T-helper 17 cell (primary cell): ENCODE measurements at regions not wholly inside any gene's neighbourhood (a gene's known extent, or its start where the extent isn't known, plus 50 kb on each side); places are given as distances from the start of the nearest gene placed in this dataset.
A peak's percentile ranks its signal among the peaks of the same experiment; 100 is the strongest.

Experiments used
- ATAC-seq: fragments of 150-1000 bp; cut with Tn5 transposase; 2 replicates; pipeline ENCODE4 v1.10.0; 2021; ENCODE audit warnings: mild to moderate bottlenecking, moderate library complexity
- DNase-seq, 3 donors: peaks; one replicate each; pipeline versions ENCODE4 v3.0.0 to v3.0.0-alpha.2; 2020 to 2021
- H3K9me3 ChIP-seq: one replicate; pipeline ENCODE4 v1.7.0; 2013; ENCODE audit warnings: low read length, mild to moderate bottlenecking; ENCODE audit not compliant: control insufficient read depth, poor library complexity, severe bottlenecking
- H3K27ac Mint-ChIP-seq: one replicate; pipeline ENCODE4 v1.8.0; 2022; ENCODE audit warnings: mild to moderate bottlenecking, moderate library complexity, mixed read lengths
- H3K27me3 Mint-ChIP-seq: one replicate; pipeline ENCODE4 v1.8.0; 2022; ENCODE audit warnings: mixed read lengths
- H3K36me3 Mint-ChIP-seq: one replicate; pipeline ENCODE4 v1.8.0; 2022; ENCODE audit warnings: low read depth, mixed read lengths
- H3K4me1 Mint-ChIP-seq: one replicate; pipeline ENCODE4 v1.8.0; 2022; ENCODE audit warnings: mild to moderate bottlenecking, mixed read lengths
- H3K4me3 Mint-ChIP-seq: one replicate; pipeline ENCODE4 v1.8.0; 2022; ENCODE audit warnings: mild to moderate bottlenecking, moderate library complexity, mixed read lengths

DNA sequence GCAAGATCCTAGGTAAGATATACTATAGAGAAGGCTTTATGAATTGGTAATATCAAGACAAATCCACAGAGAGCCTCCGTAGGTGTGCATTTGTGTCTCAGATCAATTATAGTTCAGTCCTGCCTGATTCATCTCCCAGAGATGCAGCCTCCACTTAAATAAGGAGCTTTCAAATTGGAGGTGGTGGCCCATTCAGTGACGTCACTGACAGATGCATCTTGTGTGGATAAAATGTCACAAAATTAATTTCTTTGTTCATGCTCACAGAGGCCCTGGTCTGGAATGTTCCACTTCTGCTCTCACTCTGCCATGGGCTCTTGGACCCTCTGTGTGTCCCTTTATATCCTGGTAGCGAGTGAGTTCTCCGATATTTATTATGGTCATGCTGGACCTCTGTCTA lies 157.1 kb upstream of the PRSS58 start:
- H3K9me3 ChIP-seq, result no peaks in the 10 kb centered on the region
- Mint-ChIP-seq H3K4me1 (peaks cover 6% of the 10 kb centered on the region), H3K27ac (peak overlapping the region; percentile 67), H3K4me3 (no peak overlapping the region), H3K27me3 (peaks cover 8% of the 10 kb centered on the region), H3K36me3 (no peaks in the 10 kb centered on the region)
- DNase-seq (no peak), ATAC-seq (no peak)

GRCh38 chr7:142414135-142414534 lies 156.3 kb upstream of the PRSS58 start:
- Mint-ChIP-seq H3K27me3 (peaks cover 11% of the 10 kb centered on the region), H3K4me3 (no peak overlapping the region), H3K36me3 (no peaks in the 10 kb centered on the region), H3K4me1 (peaks cover 7% of the 10 kb centered on the region), H3K27ac (peak overlapping the region; percentile 67)
- no peaks in the 10 kb centered on the region for H3K9me3 ChIP-seq
- DNase-seq (no peak), ATAC-seq (no peak)

GRCh38 chr7:142413280-142414000 lies 155.6 kb upstream of the PRSS58 start:
- no peak for DNase-seq
- no peak for ATAC-seq
- no peaks in the 10 kb centered on the region for H3K36me3 Mint-ChIP-seq
- H3K27me3 Mint-ChIP-seq, result peaks cover 15% of the 10 kb centered on the region
- H3K4me3 Mint-ChIP-seq, result no peak overlapping the region
- H3K27ac Mint-ChIP-seq, result no peak overlapping the region
- peaks cover 8% of the 10 kb centered on the region for H3K4me1 Mint-ChIP-seq
- no peaks in the 10 kb centered on the region for H3K9me3 ChIP-seq

DNA sequence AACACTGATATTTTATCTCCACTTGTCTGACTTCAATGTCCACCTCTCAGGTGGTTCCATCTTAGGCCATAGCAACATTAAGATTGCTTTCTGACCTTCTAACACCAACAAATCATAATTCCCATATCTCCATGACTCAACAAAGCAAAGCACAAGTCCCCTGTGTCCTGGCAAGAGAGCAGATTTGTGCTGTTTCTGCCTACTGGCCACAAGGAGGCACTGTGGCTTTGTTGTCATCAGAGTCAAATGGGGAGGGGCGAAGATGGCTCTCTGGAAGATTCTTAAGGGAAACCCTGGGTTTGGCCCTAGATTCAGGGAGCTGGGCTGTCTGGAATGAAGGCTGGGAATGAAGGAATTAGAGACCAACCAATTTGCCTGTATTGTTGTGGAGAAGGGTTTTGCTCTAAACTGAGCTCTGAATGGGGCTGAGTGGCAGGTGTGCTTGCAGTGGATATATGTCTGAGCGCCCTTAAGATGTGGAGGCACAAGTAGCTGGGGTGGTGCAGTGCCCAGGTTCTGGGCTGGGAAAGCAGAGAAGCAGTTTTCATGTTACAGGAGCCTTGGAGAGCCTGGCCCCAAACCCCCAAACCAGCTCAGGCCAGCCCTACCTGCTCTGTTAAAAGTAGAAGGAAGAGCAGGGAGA lies 154.8 kb upstream of the PRSS58 start:
- no peaks in the 10 kb centered on the region for H3K9me3 ChIP-seq
- H3K27me3 Mint-ChIP-seq, result peaks cover 15% of the 10 kb centered on the region
- H3K4me1 Mint-ChIP-seq, result peaks cover 8% of the 10 kb centered on the region
- DNase-seq (no peak), ATAC-seq (peak; percentile 81)
- no peaks in the 10 kb centered on the region for H3K36me3 Mint-ChIP-seq
- H3K4me3 Mint-ChIP-seq, result no peak overlapping the region
- H3K27ac Mint-ChIP-seq, result no peak overlapping the region

- ATAC-seq (no peak), DNase-seq (no peak)
- no peaks in the 10 kb centered on the region for H3K9me3 ChIP-seq
- Mint-ChIP-seq H3K36me3 (no peaks in the 10 kb centered on the region), H3K4me1 (peaks cover 8% of the 10 kb centered on the region), H3K27me3 (peaks cover 10% of the 10 kb centered on the region), H3K27ac (peak overlapping the region; percentile 14), H3K4me3 (no peak overlapping the region)
These were observed 151.6 kb upstream of the PRSS58 start for GRCh38 chr7:142409471-142409870.

DNA sequence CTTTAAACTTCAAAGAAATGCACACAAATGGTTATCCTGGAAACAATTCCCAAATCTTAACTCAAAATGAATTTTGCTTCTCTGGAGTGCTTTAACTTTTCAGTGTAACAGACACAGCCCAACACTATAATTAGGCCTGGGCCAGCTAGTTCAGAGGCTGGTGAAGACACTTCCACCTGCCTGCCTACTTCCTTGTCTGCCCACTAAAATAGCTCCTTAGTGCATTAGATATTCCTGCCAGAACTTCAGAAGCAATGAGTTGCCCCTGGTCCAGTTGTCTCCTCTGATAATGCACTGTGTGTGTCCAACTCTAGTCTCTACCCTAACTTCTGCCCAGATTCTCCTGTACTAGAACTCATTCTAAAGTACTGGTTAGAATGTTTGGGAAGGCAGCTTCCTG lies 150.9 kb upstream of the PRSS58 start:
- ATAC-seq (no peak), DNase-seq (no peak)
- Mint-ChIP-seq H3K4me3 (no peak overlapping the region), H3K36me3 (no peaks in the 10 kb centered on the region), H3K27me3 (peaks cover 17% of the 10 kb centered on the region), H3K4me1 (peaks cover 8% of the 10 kb centered on the region), H3K27ac (peak overlapping the region; percentile 14)
- no peaks in the 10 kb centered on the region for H3K9me3 ChIP-seq

DNA sequence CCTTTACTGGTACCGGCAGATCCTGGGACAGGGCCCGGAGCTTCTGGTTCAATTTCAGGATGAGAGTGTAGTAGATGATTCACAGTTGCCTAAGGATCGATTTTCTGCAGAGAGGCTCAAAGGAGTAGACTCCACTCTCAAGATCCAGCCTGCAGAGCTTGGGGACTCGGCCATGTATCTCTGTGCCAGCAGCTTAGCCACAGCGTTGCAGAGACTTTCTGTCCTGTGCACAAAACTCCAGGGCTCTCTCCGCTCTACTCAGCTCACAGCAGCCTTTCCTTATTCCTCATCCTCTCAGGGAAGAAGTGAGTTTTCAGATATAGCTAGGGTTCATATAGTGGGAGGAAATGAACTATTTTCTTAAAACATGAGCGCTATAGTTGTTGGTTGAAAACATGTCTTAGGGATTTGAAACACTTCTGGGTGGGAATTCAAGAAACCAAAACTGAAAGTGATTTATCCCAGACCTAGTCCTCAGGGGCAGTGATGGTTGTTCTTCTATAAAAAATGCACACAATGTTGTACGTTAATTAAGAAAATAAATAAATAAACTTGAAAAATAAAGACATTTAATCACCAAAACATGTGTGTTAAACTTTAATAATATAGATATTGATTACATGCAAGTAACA lies 150.2 kb upstream of the PRSS58 start:
- ATAC-seq, result no peak
- no peak for DNase-seq
- Mint-ChIP-seq H3K36me3 (no peaks in the 10 kb centered on the region), H3K4me3 (no peak overlapping the region), H3K27me3 (peaks cover 19% of the 10 kb centered on the region), H3K4me1 (peaks cover 8% of the 10 kb centered on the region), H3K27ac (no peak overlapping the region)
- no peaks in the 10 kb centered on the region for H3K9me3 ChIP-seq

- DNase-seq (no peak), ATAC-seq (no peak)
- peak overlapping the region; percentile 2 for H3K27ac Mint-ChIP-seq
- peaks cover 3% of the 10 kb centered on the region for H3K4me1 Mint-ChIP-seq
- H3K27me3 Mint-ChIP-seq, result peaks cover 41% of the 10 kb centered on the region
- H3K4me3 Mint-ChIP-seq, result no peak overlapping the region
- H3K36me3 Mint-ChIP-seq, result peaks cover 3% of the 10 kb centered on the region
- H3K9me3 ChIP-seq, result no peaks in the 10 kb centered on the region
These were observed 147.4 kb upstream of the PRSS58 start for GRCh38 chr7:142405122-142405765.

DNA sequence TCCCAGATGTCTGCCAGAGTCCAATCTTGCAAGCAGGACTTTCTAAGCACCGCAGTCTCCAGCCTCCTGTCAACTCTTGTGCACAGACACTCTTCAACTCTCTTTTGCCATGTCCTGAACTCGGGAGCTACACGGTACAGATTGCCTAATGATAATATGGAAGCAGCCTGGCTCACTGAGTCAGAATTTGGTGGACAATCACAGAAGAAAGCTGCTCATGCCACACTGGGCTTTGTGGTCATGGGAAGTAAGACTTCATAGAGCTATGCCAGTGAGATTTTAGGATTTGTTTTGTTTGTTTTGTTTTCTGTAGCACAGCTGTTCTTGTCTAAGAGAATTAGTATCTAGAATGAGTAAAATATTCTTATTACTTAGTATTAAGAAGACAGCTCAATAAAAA lies 144.1 kb upstream of the PRSS58 start:
- no peaks in the 10 kb centered on the region for H3K4me1 Mint-ChIP-seq
- no peaks in the 10 kb centered on the region for H3K9me3 ChIP-seq
- peaks cover 34% of the 10 kb centered on the region for H3K27me3 Mint-ChIP-seq
- H3K36me3 Mint-ChIP-seq, result peaks cover 3% of the 10 kb centered on the region
- DNase-seq, result no peak
- H3K27ac Mint-ChIP-seq, result no peak overlapping the region
- no peak overlapping the region for H3K4me3 Mint-ChIP-seq
- ATAC-seq, result no peak

GRCh38 chr7:142400042-142400533 lies 142.2 kb upstream of the PRSS58 start:
- peaks cover 3% of the 10 kb centered on the region for H3K36me3 Mint-ChIP-seq
- DNase-seq (no peak), ATAC-seq (peak; percentile 20)
- H3K27ac Mint-ChIP-seq, result no peak overlapping the region
- H3K4me1 Mint-ChIP-seq, result no peaks in the 10 kb centered on the region
- H3K9me3 ChIP-seq, result no peaks in the 10 kb centered on the region
- peaks cover 42% of the 10 kb centered on the region for H3K27me3 Mint-ChIP-seq
- no peak overlapping the region for H3K4me3 Mint-ChIP-seq

DNA sequence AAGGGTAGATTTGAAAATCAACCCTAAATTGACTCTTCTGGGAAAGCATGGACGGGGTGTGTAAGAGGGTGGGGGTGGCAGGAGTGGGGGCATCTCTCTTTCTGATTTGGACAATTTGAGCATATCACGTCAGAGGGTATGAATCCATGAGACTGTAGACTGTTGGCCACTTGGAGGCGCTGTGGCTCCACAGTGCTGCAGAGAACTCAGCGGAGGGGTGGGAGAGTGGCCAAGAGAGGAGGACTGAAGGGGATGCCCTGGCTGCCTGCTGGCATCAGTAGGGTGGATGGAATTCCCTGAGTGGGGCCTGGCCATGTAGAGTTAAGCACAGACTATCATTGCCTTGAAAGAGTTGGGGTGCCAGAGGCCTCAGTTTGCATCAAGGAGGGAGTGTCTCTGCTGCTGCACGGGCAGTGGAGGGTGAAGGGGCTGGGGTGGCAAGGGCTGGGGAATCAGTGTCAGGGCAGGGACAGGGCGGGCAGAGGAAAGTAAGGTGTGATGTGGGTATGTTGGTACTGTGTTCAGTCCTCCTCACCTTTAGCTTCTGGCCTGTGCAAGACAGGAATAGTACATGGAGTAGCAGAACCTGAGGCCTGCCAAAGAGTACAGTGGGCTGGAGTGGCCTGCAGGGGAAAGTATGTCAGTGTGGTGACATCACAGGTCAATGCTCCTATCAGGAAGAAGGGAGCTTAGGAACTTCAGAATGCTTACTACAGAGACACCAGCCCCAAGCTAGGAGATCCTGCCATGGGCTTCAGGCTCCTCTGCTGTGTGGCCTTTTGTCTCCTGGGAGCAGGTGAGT lies 133.5 kb upstream of the PRSS58 start:
- H3K27me3 Mint-ChIP-seq, result peaks cover 7% of the 10 kb centered on the region
- ATAC-seq (peak; percentile 70), DNase-seq (peak in 2 of 3 donors; percentile 15 to 24)
- H3K4me3 Mint-ChIP-seq, result peak overlapping the region; percentile 79
- no peaks in the 10 kb centered on the region for H3K4me1 Mint-ChIP-seq
- H3K36me3 Mint-ChIP-seq, result no peaks in the 10 kb centered on the region
- H3K9me3 ChIP-seq, result no peaks in the 10 kb centered on the region
- H3K27ac Mint-ChIP-seq, result no peak overlapping the region

GRCh38 chr7:142389544-142389943 lies 131.7 kb upstream of the PRSS58 start:
- H3K9me3 ChIP-seq, result no peaks in the 10 kb centered on the region
- no peak overlapping the region for H3K4me3 Mint-ChIP-seq
- no peaks in the 10 kb centered on the region for H3K36me3 Mint-ChIP-seq
- DNase-seq (no peak), ATAC-seq (no peak)
- H3K27ac Mint-ChIP-seq, result no peak overlapping the region
- no peaks in the 10 kb centered on the region for H3K27me3 Mint-ChIP-seq
- H3K4me1 Mint-ChIP-seq, result peaks cover 10% of the 10 kb centered on the region
